OCI-LY7 (cell line): ENCODE measurements at regions not wholly inside any gene's neighbourhood (a gene's known extent, or its start where the extent isn't known, plus 50 kb on each side); places are given as distances from the start of the nearest gene placed in this dataset.

Experiments used
- BruUV-seq: library from RNA; stranded (reverse); fragments of 400-500 nt; replicated peaks from 2 replicates; lab custom pipeline; 2021; lab: Mats Ljungman, UMichigan
- CTCF ChIA-PET: fragments of 300-600 bp; sonication (Branson Sonifier 250); formaldehyde crosslinking; loops from one replicate; lab custom pipeline; 2022; ENCODE audit warnings: antibody characterized with exemption; ENCODE audit not compliant: unreplicated experiment; lab: Charles Lee
- POLR2A ChIA-PET: fragments of 300-600 bp; sonication (Branson Sonifier 250); formaldehyde crosslinking; loops from one replicate; lab custom pipeline; 2022; ENCODE audit warnings: antibody characterized with exemption; lab: Charles Lee
- DNase-seq: peaks from one replicate; pipeline ENCODE4 v3.0.0-alpha.2; 2015; ENCODE audit warnings: low spot score
- H2AFZ ChIP-seq: fragments of 200-600 bp; sonication (generic), shearing (Covaris generic); 2 replicates; pipeline ENCODE4 v1.6.1; 2014; ENCODE audit warnings: mild to moderate bottlenecking, antibody characterized with exemption, low read length, moderate library complexity
- H3K27ac ChIP-seq: fragments of 200-600 bp; sonication (generic); 2 replicates; pipeline ENCODE4 v1.5.1; 2014; ENCODE audit warnings: mixed run types, low read depth, mild to moderate bottlenecking, moderate library complexity, low read length, inconsistent platforms; ENCODE audit not compliant: poor library complexity, severe bottlenecking
- H3K36me3 ChIP-seq: fragments of 200-600 bp; sonication (generic); 2 replicates; pipeline ENCODE4 v1.6.1; 2014; ENCODE audit warnings: mild to moderate bottlenecking, antibody characterized with exemption, low read length, moderate library complexity, mixed read lengths; ENCODE audit not compliant: insufficient read depth
- H3K4me1 ChIP-seq: fragments of 200-600 bp; sonication (generic); 2 replicates; pipeline ENCODE4 v1.5.1; 2014; ENCODE audit warnings: mild to moderate bottlenecking, low read length; ENCODE audit not compliant: insufficient read depth, poor library complexity, severe bottlenecking
- H3K4me2 ChIP-seq: fragments of 200-600 bp; sonication (generic); 2 replicates; pipeline ENCODE4 v1.6.1; 2014; ENCODE audit warnings: mild to moderate bottlenecking, low read length
- H3K4me3 ChIP-seq: fragments of 200-600 bp; sonication (generic); 2 replicates; pipeline ENCODE4 v1.5.1; 2014; ENCODE audit warnings: mild to moderate bottlenecking, low read depth, low read length; ENCODE audit not compliant: poor library complexity, severe bottlenecking
- H3K79me2 ChIP-seq: fragments of 200-600 bp; sonication (generic); 2 replicates; pipeline ENCODE4 v1.6.1; 2016; ENCODE audit warnings: low read depth, mild to moderate bottlenecking, low read length, moderate library complexity, mixed read lengths; ENCODE audit not compliant: insufficient read depth
- H3K9me2 ChIP-seq: fragments of 200-600 bp; sonication (generic); 2 replicates; pipeline ENCODE4 v1.6.1; 2016; ENCODE audit warnings: mild to moderate bottlenecking, low read length, mixed read lengths; ENCODE audit not compliant: insufficient read depth
- H3K9me3 ChIP-seq: fragments of 200-600 bp; sonication (generic); 2 replicates; pipeline ENCODE4 v1.6.1; 2014; ENCODE audit warnings: mild to moderate bottlenecking, mixed run types, low read length, mixed read lengths
- H4K20me1 ChIP-seq: fragments of 200-600 bp; sonication (generic); 2 replicates; pipeline ENCODE4 v1.6.1; 2014; ENCODE audit warnings: mild to moderate bottlenecking, antibody characterized with exemption, low read length, moderate library complexity, mixed read lengths; ENCODE audit not compliant: insufficient read depth
- EZH2phosphoT487 ChIP-seq: fragments of 200-600 bp; sonication (generic); IDR thresholded peaks from 2 replicates; pipeline ENCODE4 v1.6.1; 2018; ENCODE audit warnings: low read depth, borderline replicate concordance, mild to moderate bottlenecking, mixed run types, antibody characterized with exemption, low read length, moderate library complexity, mixed read lengths
- intact Hi-C: fragments of 100-400 bp; cut with micrococcal nuclease; formaldehyde crosslinking; loops from one replicate; pipeline ENCODE4 v1.10.0; 2022; ENCODE audit not compliant: unreplicated experiment
- TF ChIP-seq, protein P1 (sequence below): fragments of 200-600 bp; sonication (generic); conservative IDR thresholded peaks from 2 replicates; pipeline ENCODE4 v1.5.1; 2014; ENCODE audit warnings: mild to moderate bottlenecking, antibody characterized with exemption, low read length, moderate library complexity, mixed read lengths

DNA sequence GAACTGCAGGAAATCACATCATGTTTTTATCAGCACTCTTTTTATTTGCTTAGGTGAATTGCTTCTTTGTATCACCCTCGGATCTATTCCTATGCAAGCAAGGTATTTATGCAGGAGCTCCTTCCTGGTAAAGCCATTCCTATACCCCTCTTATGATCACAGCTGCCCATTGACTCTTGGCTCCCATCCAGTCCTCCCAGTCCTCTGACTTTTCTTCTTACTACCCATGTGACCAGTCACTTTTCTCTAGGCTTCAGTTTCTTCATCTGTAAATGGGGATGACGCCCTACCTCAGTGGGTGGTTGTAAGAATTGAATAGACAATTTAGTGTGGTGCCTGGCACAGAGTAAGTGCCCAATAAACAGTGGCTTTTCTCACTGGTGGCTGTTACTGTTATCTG, 144.9 kb downstream of the FHIP1A start:
- no peaks in the 10 kb centered on the region for H3K4me1 ChIP-seq
- POLR2A ChIA-PET = interaction anchor here (1.0 to 1.3 kb wide), 2 partner anchors 10 to 15 kb away, joined by 3 to 6 read pairs; no protein-coding TSS in a partner anchor
- TF ChIP-seq EZH2phosphoT487 = no peak
- TF ChIP-seq, protein P1, sequence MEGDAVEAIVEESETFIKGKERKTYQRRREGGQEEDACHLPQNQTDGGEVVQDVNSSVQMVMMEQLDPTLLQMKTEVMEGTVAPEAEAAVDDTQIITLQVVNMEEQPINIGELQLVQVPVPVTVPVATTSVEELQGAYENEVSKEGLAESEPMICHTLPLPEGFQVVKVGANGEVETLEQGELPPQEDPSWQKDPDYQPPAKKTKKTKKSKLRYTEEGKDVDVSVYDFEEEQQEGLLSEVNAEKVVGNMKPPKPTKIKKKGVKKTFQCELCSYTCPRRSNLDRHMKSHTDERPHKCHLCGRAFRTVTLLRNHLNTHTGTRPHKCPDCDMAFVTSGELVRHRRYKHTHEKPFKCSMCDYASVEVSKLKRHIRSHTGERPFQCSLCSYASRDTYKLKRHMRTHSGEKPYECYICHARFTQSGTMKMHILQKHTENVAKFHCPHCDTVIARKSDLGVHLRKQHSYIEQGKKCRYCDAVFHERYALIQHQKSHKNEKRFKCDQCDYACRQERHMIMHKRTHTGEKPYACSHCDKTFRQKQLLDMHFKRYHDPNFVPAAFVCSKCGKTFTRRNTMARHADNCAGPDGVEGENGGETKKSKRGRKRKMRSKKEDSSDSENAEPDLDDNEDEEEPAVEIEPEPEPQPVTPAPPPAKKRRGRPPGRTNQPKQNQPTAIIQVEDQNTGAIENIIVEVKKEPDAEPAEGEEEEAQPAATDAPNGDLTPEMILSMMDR = no peak
- BruUV-seq = no TSS peak
- H3K4me3 ChIP-seq = no peak overlapping the region
- peaks cover 1% of the 10 kb centered on the region for H3K9me3 ChIP-seq
- H3K79me2 ChIP-seq = no peaks in the 10 kb centered on the region
- H3K9me2 ChIP-seq = no peaks in the 10 kb centered on the region
- intact Hi-C loops = no loop called here
- H3K36me3 ChIP-seq = no peaks in the 10 kb centered on the region
- DNase-seq = no peak
- no peak overlapping the region for H2AFZ ChIP-seq
- H3K27ac ChIP-seq = no peak overlapping the region
- no peak overlapping the region for H3K4me2 ChIP-seq
- H4K20me1 ChIP-seq = no peaks in the 10 kb centered on the region
- CTCF ChIA-PET = no interaction called here

DNA sequence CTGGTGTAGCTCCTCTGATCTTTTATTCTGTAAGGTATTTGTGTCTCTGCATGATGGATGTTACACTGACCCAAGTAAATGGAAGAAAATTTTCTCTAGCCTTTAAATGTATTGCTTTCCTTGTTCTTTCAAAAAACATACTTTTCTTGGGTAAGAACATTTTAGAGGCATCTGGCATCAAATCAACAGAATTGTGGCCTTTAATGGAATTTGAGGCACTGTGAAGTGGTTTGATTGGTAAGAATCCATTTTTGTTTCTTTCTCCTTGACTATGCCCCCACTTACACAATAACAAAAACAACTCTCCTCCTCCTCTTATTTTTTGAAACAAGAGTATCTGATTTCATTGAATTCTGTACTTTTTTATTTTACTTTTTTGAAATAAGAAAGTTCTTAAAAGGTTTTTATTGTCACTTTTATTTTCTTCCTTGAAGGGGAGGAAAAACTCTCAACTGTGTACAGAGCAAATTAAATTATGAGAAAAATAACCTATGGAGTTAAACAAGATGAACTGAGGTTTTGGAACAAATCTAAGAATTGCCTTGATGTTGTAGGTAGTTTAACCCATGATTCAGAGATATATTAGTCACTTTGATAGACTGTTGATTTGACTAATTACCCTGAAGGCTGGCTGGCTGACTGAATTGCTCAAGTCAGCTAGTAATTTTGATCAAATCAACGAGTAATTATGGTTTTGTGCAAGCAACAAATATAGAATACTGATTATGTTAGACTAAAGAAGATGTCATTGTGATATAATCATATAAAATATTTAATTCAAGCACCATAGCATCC, 146.4 kb downstream of the FHIP1A start:
- Histone ChIP-seq H3K9me3 (no peaks in the 10 kb centered on the region), H3K27ac (no peak overlapping the region), H3K4me3 (no peak overlapping the region), H3K4me1 (no peaks in the 10 kb centered on the region), H3K79me2 (no peaks in the 10 kb centered on the region), H3K36me3 (no peaks in the 10 kb centered on the region), H3K9me2 (no peaks in the 10 kb centered on the region), H3K4me2 (no peak overlapping the region), H4K20me1 (no peaks in the 10 kb centered on the region), H2AFZ (no peak overlapping the region)
- ChIA-PET CTCF (no interaction called here), POLR2A (no interaction called here)
- no TSS peak for BruUV-seq
- TF ChIP-seq EZH2phosphoT487 = no peak
- TF ChIP-seq, protein P1 = no peak
- no peak for DNase-seq
- intact Hi-C loops = no loop called here

DNA sequence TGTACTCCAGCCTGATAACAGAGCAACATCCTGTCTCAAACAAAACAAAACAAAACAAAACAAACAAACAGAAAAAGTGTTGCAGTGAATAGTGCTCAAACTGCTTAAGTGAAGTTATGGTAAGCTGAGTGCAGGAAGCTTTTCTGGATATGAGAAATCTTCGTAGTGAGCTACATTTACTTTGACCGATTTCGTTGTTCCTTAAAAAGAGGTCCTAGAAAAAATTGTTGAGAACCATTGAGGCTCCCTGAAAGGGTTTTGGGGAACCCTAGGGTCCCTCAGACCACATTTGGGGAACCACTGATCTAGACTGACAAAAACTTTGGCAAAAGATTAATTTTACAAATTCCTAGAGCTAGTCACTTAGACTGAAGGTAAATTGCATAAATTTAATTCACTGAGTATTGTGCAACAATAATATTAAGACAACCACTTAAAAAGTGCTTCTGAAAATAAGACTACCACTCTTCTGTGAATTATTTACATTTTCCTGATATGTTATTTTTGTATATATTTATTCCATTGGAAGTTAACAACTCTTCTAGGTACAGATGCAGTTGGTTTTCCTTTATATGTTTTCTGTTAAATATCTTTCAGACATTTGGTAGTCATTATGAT, 149.6 kb downstream of the FHIP1A start:
- Histone ChIP-seq H3K27ac (no peak overlapping the region), H3K4me3 (no peak overlapping the region), H4K20me1 (no peaks in the 10 kb centered on the region), H2AFZ (no peak overlapping the region), H3K4me2 (no peak overlapping the region), H3K4me1 (peaks cover 4% of the 10 kb centered on the region), H3K36me3 (no peaks in the 10 kb centered on the region), H3K79me2 (no peaks in the 10 kb centered on the region), H3K9me3 (no peaks in the 10 kb centered on the region), H3K9me2 (no peaks in the 10 kb centered on the region)
- intact Hi-C loops = no loop called here
- BruUV-seq = no TSS peak
- TF ChIP-seq, protein P1 = no peak
- no peak for TF ChIP-seq EZH2phosphoT487
- DNase-seq = no peak
- ChIA-PET CTCF (no interaction called here), POLR2A (interaction anchor here (1.1 to 1.3 kb wide), 3 partner anchors 12 to 36 kb away, joined by 3 read pairs; no protein-coding TSS in a partner anchor)
